ENCODE measurements at regions not wholly inside any gene's neighbourhood (a gene's known extent, or its start where the extent isn't known, plus 50 kb on each side); places are given as distances from the start of the nearest gene placed in this dataset.

GRCh38 chr5:74275171-74275992 lies 365.1 kb downstream of the ENC1 start:
- no peak for DNase-seq (ENCODE audit: extremely low read depth, low read depth, low spot score)

- DNase-seq (ENCODE audit: extremely low read depth, low read depth, low spot score) = no peak
These were observed 366.2 kb downstream of the ENC1 start for GRCh38 chr5:74274326-74274725.

GRCh38 chr5:74272831-74273451 lies 367.6 kb downstream of the ENC1 start:
- DNase-seq (ENCODE audit: extremely low read depth, low read depth, low spot score) = no peak

- DNase-seq (ENCODE audit: extremely low read depth, low read depth, low spot score) = no peak
These were observed 368.3 kb downstream of the ENC1 start for GRCh38 chr5:74272024-74272775.

- no peak for DNase-seq (ENCODE audit: extremely low read depth, low read depth, low spot score)
These were observed 372.2 kb downstream of the ENC1 start for GRCh38 chr5:74268297-74268696.

GRCh38 chr5:74266836-74267235 lies 373.7 kb downstream of the ENC1 start:
- no peak for DNase-seq (ENCODE audit: extremely low read depth, low read depth, low spot score)

- DNase-seq (ENCODE audit: extremely low read depth, low read depth, low spot score) = no peak
These were observed 374.4 kb downstream of the ENC1 start for GRCh38 chr5:74266132-74266531.

- no peak for DNase-seq (ENCODE audit: extremely low read depth, low read depth, low spot score)
These were observed 377.9 kb downstream of the ENC1 start for GRCh38 chr5:74262544-74263207.

- DNase-seq (ENCODE audit: extremely low read depth, low read depth, low spot score) = no peak
These were observed 378.7 kb downstream of the ENC1 start for GRCh38 chr5:74261866-74262265.

- no peak for DNase-seq (ENCODE audit: extremely low read depth, low read depth, low spot score)
These were observed 379.1 kb downstream of the ENC1 start for GRCh38 chr5:74261421-74261820.

GRCh38 chr5:74259572-74259971 lies 381.0 kb downstream of the ENC1 start:
- DNase-seq (ENCODE audit: extremely low read depth, low read depth, low spot score) = no peak

- no peak for DNase-seq (ENCODE audit: extremely low read depth, low read depth, low spot score)
These were observed 382.2 kb downstream of the ENC1 start for GRCh38 chr5:74258314-74258665.

- no peak for DNase-seq (ENCODE audit: extremely low read depth, low read depth, low spot score)
These were observed 382.7 kb downstream of the ENC1 start for GRCh38 chr5:74257645-74258313.

GRCh38 chr5:74257060-74257527 lies 383.4 kb downstream of the ENC1 start:
- DNase-seq (ENCODE audit: extremely low read depth, low read depth, low spot score) = no peak

- DNase-seq (ENCODE audit: extremely low read depth, low read depth, low spot score) = no peak
These were observed 384.7 kb downstream of the ENC1 start for GRCh38 chr5:74255692-74256392.

GRCh38 chr5:74254257-74254656 lies 386.3 kb downstream of the ENC1 start:
- DNase-seq (ENCODE audit: extremely low read depth, low read depth, low spot score) = no peak

GRCh38 chr5:74252044-74252443 lies 388.5 kb downstream of the ENC1 start:
- DNase-seq (ENCODE audit: extremely low read depth, low read depth, low spot score) = no peak

- DNase-seq (ENCODE audit: extremely low read depth, low read depth, low spot score) = peak; percentile 60
These were observed 389.1 kb downstream of the ENC1 start for GRCh38 chr5:74251141-74252035.

Data from glomerular endothelial cell (primary cell).